ENCODE measurements at regions not wholly inside any gene's neighbourhood (a gene's known extent, or its start where the extent isn't known, plus 50 kb on each side); places are given as distances from the start of the nearest gene placed in this dataset.
"Not testable (repeated sequence)": the region's sequence is repeated elsewhere in the genome, so short reads cannot be mapped to it uniquely, and the experiment has no call there.

DNA sequence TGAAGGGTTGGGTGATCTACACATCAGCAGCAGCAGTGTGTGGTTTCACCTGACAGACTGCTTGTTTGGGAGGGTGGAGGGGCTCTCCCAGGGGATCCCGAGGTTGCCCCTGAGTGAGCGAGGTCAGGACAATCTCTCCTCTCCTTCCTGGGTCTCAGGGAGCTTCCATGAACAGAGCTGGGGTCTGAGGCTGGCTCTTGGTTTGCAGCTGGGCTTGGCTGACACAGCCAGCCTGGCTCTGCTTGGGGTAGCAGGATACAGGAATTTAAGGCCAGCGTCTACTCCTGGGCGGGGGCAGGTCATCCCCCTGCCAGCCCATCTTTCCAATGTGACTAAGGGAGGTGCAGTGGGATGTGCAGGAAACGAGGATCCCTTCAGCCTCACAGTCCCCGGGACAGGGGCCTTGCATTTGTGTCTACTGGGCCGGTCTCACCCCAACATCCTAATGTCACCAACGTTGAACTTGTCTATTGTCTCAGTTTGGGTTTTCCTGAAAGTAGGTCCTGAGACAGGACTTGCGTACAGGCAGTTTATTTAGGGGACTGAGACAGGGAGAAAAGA lies 262.6 kb upstream of the HDAC4 start:
- DNase-seq (ENCODE audit: low read depth), result no peak

DNA sequence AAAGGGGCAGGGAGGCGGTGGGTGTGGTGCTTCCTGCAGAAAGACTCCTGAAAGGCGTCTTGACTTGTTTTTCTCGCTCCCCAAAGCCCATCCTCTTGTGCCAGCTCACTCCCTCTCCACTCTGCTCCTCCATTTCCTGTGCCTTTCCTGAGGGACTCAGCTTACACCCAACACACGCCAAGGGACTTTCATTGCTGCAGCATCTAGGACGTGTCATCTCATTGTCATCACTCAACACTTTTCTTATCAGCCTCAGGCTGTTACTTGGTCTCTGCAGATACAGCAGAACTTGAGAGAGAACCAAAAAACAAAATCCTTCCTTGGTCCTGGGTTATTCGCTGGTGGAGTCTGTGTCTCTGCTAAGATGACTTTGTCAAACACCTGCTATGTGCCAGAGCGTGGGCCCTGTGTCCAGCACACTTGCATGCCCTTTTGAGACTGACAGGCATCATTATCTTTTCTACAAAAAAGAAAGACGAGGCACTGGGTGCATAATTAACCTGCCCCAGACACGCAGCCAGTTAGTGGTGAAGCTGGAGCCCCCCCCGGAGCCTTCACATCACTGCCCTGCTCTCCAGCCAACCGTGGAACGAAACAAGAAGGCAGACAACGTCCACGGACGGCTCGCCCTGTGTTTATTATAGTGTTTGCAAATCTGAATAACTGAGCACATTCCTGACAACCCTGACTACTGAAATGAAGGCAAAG lies 261.7 kb upstream of the HDAC4 start:
- no peak for DNase-seq (ENCODE audit: low read depth)

DNA sequence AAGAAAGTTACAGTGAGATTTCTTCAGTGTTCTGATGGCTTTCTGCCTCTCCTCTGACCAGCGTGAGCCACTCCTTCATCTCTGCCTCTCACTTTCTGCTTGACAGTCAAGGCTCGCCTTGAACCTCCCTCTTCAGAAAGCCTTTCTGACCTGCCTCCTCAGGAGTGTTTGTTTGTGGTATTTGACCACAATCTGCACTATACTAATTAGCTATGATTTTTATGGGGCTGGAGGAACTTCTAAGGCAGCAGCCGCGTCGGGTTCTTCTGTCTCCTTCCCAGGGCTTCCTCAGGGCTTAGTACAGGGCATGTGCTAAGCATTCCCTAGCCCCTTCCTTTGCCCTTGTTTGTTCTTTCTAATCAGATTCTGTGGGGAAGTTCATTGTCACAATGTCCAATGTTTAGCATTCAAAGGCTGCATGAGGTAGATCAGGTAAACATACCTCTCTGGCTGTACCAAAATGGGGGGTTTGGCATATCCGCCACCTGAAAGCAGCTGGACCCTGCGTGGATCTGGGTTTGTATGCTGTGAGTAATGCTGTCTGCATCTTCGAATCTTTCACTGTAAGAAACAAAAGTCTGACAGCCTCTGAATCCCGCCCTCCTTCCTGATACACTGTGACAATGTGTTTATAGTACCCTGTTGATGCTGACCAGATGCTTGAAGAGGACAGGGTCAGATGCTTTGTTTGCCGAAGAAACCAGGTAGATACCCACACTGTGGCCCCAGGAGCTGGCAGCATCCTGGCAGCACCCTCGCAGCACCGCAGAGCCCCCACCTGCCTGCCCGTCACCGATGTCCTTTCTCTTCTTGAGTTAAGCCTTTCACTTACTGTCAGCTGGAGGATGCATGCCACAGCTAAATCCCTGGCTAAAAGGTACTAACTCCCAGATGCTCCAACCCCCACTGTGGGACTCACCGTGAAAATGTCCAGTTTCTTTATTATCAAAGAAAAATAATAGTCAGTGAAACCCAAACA lies 260.8 kb upstream of the HDAC4 start:
- DNase-seq (ENCODE audit: low read depth), result no peak

DNA sequence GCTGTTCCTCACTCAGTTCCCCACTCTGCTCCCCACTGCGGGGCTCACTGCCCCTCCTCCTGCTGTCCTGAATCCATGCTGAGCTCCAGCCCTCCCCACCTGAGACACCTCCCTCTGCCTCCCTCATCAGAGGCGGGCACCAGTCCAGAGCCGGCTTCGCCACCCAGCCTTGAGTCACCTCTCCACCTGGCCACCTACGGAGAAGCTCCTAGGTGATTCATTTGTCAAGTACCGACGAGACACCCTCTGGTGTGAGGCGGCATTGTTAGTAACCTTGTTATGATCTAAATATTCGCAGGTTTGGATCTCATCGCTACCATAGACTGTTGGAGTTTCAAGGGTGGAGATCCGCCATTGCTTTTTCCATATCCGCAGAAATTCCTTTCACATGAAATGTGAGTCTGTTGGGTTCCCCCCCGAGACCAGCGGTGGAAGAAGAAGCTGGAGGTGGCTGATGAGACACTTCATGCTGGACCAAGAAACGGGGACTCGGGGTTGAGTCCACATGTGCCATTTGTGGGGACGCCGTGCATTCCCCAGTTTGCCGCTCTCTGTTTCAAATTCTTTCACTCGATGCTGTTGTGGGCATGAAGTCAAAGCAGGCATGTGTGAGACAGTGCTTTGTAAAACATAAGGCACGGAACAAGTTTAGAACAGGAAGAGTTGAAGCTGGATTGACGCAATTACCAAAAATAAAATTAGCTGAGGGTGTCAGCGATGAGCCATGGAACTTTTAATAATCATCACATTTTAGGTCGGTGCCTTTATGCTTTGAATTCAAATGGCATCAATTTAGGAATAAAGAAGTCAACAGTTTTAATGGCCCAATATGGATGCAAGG lies 259.8 kb upstream of the HDAC4 start:
- no peak for DNase-seq (ENCODE audit: low read depth)

DNA sequence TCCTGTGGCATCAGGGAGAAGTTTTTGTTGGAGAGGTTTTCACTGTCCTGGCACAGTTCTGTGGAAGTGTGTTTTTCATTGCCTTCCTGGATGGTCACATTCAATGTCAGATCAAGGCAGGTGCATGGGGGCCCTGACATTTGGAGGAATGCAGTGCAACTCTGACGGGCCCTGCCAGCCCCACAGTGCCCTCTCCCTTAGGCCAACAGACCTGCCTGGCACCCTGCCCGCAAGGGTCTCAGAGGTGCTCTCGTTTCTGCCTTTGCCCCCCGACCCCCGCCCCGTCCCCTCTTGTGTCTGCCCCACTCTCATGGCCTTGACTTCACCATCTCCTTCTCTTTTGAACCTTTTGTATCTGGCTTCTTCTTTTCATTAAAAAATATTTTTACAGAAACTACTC lies 257.2 kb upstream of the HDAC4 start:
- no peak for DNase-seq (ENCODE audit: low read depth)

DNA sequence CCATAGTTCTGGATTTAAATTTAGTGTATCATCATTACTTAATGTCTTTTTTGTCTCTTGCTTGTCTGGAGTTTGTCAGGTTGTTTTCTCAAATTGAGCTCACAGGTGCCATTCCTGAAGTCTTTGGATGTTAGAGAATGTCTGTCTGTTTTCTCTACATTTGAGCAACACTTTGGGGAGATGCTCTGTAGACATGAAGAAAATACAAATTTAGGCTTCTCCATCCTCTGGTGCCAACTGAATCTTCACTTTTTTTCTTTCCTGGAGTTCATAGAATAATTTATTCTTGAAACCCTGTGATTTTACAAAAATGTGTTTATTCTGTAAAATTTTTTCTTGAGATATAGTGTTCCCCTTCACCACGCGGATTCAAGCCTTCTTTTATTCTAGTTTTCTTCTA lies 256.4 kb upstream of the HDAC4 start:
- DNase-seq (ENCODE audit: low read depth), result no peak

DNA sequence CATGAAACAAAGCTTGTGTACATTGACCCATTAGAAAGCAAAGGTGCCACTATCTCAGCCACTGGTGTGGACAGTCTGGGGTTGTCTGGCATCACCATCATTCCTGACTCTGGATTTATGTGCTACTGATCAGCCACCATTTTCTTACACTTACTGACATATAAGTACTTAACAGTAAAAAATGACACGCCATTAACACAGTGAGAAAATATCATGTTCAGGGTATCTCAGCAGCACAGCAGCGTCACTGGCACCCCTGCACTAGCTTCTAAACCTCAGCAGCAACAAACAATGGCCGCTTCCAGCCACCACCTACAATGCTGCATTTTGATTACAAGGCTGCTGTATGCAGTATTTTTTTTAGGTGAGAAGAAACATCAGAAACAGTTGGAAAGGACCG lies 253.4 kb upstream of the HDAC4 start:
- DNase-seq (ENCODE audit: low read depth), result no peak

DNA sequence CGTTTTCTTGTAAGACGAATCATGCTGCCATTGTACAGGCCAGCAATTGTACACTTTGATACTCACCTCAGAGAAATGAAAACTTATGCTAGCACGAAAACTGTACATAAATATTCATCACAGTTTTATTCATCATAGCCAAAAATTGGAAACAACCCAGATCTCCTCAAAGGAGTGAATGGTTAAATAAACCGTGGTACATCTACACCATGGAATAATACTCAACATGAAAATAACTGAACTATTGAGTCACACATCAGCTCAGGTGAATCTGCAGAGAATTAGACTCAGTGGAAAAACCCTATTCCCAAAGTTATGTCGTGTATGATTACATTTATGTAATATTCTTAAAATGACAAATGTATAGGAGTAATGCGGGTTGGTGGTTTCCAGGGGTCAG lies 251.0 kb upstream of the HDAC4 start:
- DNase-seq (ENCODE audit: low read depth), result no peak

DNA sequence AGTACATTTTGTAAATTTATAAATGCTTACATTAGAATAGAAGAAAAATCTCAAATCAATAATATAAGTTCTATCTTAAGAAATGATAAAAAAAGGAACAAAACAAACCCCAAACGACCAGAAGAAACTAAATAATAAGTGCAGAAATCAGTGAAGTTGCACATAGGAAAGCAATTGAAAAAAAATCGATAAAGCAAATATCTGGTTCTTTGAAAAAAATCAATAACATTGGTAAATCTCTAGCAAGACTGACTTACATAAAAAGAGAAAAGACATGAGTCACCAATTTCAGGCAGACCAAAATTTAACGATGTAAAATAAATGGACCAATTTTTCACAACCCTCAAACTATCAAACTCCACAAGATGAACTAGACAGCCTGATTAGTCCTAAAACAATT lies 249.9 kb upstream of the HDAC4 start:
- DNase-seq (ENCODE audit: low read depth), result no peak

DNA sequence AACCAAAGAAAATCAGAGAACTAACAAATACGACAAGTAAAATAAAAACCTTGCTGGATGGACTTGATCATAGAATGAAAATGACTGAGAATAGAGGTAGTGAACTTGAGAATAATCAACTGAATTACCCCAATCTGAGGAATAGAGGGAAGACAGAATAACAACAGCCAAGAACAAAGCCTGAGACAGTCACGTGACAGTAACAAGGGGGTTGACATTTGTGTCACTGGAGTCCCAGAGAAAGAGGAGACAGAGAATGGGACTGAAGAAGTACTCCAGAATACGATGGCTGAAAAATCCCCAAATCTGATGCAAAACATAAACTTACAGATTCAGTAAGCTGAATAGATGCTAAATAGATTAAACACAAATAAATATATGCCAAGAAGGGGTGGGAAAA lies 248.5 kb upstream of the HDAC4 start:
- no peak for DNase-seq (ENCODE audit: low read depth)

DNA sequence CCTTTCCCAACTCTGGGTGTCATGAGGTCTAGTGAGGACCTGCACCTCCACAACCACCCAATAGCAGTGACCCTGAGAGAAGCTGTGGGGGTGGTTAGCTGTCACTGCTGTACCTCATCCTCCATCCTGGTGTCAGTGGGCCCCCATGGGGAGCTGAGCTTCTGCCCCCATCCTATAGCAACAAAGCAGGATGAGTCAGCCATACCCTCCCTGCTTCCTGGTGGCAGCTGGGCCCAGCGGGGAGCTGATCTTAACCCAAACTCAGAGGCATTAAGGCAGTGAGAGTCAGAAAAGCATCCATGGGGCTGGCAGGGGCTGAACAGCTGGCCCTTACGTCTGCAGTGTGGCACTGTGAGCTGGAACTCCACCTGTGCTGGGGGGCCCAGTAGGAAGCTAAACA lies 247.8 kb upstream of the HDAC4 start:
- no peak for DNase-seq (ENCODE audit: low read depth)

DNA sequence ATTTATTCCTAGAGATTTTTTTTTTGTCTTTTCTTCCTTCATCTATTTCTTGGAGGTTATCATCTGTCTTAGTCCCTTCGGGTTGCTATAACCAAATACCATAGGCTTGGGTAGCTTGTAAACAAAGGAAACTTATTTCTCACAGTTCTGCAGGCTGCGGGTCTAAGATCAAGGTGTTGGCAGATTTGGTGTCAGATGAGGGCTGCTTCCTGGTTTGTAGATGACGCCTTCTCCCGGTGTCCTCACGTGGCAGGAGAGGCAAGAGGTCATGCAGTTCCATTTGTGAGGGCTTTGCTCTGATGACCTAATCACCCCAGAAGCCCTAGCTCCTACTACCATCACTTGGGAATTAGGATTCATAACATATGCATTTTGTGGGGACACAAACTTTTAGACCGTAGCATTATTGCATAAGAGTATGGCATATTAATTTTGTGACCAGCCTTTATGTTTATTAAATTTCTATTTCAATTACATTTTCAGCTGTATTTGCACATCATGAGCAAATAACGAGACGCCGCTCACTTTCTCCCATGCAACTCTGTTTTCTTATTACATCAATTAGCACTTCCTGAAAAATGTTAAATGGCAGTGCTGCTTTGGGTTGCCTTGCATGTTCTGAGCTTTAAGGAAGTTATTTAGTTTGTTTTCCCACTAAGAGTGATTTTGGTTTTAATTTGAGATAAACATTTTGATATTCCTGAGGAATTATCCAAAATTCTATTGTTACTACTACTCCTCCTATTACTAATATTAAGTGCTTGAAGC lies 246.4 kb upstream of the HDAC4 start:
- no peak for DNase-seq (ENCODE audit: low read depth)

DNA sequence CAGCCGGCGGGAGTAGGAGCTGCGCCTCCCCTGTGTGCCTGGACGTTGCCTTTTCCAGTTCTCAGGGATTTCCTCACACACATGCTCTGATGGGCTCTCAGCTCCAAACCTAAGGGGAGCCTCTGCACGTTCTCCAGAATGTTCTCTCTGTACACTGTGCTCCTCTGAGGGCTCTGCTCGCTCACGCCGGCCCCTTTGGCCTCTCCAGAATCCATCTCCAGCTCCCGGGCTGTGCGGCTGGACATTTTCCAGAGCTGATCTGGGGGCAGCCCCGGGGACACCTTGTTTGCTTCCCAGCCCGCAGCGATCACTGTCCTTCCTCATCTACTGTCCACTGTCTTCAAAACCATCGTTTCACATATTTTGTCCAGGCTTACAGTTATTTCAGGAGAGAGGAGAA lies 245.4 kb upstream of the HDAC4 start:
- no peak for DNase-seq (ENCODE audit: low read depth)

DNA sequence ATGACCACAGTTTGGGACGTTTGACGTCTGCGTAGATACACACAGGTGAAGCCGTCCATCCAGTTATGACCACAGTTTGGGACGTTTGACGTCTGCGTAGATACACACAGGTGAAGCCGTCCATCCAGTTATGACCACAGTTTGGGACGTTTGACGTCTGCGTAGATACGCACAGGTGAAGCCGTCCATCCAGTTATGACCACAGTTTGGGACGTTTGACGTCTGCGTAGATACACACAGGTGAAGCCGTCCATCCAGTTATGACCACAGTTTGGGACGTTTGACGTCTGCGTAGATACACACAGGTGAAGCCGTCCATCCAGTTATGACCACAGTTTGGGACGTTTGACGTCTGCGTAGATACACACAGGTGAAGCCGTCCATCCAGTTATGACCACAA lies 243.8 kb upstream of the HDAC4 start:
- DNase-seq (ENCODE audit: low read depth), result not testable (repeated sequence)

DNA sequence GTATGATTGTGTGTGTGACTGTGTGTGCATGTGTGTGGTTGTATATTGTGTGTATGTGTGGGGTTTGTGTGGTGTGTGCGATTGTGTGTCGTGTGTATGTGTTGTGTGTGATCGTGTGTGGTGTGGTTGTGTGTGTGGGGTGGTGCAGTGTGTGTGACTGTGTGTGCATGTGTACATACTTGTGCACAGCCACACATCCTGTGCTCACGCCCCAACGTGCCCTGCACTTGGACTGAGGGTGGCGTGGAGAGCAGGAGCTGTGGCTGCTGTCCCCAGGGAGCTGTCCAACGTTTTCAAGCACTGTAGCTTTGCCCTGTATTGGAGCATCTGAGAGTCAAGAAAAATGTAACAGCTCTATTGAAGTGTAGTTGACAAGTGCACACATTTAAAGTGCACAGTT lies 243.2 kb upstream of the HDAC4 start:
- DNase-seq (ENCODE audit: low read depth), result no peak

DNA sequence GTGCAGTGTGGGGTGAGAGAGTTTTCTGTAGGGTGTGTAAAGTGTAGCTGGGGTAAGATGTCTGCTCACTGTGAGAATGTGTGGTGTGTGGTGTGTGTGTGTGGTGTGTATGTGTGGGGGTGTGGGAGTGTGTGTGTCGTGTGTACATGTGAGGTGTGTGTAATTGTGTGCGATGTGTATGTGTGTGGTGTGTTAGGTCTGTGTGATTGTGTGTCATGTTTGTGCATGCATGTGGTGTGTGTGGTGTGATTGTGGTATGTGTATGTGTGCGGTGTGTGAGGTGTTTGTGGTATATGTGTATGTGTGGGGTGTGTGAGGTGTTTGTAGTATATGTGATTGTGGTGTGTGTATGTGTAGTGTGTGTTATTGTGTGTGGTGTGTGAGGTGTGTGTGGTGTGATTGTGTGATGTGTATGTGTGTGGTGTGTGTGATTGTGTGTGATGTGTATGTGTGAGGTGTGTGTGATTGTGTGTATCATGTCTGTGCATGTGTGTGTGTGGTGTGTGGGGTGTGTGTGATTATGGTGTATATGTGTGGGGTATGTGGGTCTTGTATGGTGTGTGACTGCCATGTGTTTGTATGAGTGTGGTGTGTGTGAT lies 241.7 kb upstream of the HDAC4 start:
- DNase-seq (ENCODE audit: low read depth), result no peak

DNA sequence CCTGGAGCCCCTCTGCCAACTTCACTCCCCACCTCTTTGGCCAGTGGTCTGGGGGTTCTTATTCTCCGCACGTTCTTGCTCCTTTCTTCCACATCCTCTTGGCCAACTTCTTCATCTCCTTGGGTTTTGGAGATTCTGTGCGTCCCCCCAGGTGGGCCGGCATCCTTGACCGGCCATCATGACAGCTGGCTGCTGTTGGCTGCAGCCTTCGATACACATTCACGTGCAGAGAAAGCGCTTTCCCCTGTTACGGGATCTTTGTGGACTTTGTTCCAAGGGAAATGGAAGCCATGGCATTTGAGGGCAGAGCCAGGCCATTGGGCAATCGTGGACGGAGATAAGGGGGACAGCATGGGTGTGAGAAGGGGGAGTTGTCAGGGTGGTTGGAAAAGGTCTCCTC lies 241.1 kb upstream of the HDAC4 start:
- DNase-seq (ENCODE audit: low read depth), result not testable (repeated sequence)

DNA sequence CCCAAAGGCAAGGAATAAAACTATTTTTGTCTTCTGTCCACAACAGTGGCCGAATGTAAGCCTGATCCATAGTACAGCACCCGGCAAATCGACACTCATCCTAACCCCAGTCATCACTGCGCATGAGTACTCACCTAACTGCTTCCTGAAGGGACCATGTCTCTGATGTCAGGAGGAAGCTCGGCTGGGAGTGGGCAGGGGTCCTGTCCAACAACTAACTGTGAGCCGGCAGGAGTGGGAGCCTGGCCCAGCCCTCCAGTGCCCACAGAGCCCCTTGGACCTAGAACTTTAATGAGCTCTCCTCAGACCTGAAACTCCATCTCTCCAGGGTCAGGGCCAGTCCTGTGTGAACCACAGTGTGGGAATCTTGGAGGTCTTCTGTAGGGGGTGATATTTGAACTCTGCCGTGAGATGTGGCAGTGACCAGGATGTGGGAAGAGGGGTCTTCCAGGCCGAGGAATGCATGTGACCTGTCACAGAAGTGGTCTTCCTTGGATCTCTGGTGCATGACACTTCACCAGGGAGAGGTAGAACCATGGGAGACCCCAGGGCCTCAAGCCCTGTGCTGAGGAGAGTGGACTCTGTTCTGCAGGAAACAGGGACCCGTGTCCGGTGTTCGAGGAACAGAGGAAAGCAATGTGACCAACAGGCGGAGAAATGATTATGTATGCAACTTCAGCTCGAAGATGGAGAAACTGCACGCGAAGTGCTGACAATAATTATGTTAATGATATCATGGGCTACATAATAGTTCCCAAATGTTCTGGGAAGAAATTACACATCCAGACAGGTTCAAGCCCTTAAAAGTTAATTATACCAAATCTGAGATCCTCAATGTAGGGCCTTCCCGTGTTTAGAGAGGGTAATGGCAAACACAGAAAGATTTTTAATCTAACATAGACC lies 240.1 kb upstream of the HDAC4 start:
- no peak for DNase-seq (ENCODE audit: low read depth)

DNA sequence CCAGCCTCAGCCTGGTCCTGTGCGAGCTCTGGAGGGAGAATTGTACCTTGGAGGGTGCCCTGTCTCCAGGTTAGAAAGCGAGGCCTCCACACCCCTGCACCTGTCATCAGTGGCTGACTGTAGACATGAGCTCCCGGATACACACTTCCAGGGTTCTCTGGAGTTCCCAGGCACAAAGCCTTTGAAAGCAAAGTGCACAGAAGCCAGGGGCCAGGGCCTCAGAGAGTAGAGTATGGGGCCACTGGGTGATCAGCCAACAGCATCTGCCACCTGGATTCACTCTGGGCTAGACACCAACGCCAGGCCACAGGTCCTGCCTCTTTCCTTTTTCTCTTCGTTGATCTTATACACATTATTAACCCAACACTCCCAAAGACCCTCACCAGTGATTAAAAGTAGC lies 239.4 kb upstream of the HDAC4 start:
- DNase-seq (ENCODE audit: low read depth), result no peak

Data from myocyte (in vitro differentiated cells).